HG03045 (cell line): ENCODE measurements at regions not wholly inside any gene's neighbourhood (a gene's known extent, or its start where the extent isn't known, plus 50 kb on each side); places are given as distances from the start of the nearest gene placed in this dataset.
"Not testable (repeated sequence)": the region's sequence is repeated elsewhere in the genome, so short reads cannot be mapped to it uniquely, and the experiment has no call there.

ENCODE experiments used
- ATAC-seq: cut with Tn5 transposase; IDR thresholded peaks from one replicate; pipeline ENCODE4 v1.9.1; 2021; ENCODE audit warnings: mild to moderate bottlenecking, moderate library complexity; ENCODE audit not compliant: unreplicated experiment

DNA sequence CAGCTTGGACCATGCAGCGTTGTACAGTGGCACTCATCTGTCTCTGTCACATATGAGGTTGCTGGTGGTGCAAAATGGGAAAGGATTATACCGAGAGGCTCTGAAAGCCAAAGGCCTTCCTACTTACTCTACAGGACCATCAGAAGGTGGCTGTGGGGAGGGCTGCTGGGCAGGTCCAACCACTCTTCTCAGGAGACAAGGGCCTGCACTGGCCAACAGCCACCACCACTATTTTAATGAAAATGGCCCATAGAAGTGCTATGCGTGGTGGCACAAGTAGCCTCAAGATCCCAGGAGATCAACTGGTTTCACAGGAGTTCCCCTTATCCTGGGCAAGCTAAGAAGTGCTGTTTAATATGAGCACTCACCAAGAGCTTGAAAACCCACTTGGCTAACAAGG lies 52.3 kb downstream of the MRPL57 start:
- ATAC-seq = no peak

DNA sequence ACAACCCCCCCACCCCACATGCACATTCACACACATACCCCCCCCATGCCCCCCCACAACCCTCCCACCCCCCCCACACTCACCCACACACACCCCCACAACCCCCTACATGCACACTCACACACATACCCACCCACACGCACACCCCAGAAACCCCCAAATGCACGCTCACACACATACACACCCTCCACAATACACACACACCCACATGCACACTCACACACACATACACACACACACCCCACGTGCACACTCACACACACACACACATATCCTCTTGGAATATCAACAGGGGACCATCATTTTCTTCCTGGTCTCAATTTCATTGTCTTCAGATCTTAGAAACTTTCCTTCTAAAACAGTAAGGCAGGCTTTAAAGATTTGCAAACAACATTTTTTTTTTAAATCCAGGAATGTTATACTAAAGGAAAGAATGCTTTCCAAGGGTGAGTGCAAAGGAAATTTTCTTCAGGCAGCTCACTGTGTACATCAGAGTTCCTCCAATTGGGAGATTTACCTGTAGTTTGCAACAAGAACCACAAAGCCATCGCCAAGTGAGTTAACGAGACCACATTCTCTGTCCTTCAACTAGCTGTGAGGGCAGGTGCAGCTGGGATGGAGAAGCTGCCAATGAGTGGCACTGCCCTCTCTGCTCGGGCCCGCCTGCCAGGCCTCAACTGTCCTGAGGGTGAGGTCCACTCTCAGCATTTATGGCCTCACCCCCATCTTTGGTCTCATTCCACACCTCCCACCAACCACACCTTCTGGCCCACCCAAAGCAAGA lies 53.0 kb downstream of the MRPL57 start:
- no peak for ATAC-seq

DNA sequence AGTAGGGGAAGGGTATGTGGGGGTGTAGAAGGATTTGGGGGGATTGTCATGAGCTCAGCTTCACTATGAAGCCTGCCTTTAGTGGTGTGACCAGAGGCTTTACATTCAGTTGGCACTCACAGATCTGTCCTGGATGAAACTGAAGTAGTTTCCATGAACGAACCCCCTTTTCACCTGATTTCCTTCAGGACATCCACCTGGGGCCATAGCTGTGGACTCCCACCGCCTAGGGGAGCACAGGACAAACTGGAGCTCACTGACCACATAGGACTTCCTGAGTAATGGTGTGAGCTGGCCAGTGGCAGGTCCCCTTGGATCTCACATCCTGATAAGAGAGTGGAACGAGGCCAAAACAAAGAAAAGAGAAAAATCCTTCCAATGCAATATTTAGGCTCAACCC lies 54.1 kb downstream of the MRPL57 start:
- no peak for ATAC-seq

DNA sequence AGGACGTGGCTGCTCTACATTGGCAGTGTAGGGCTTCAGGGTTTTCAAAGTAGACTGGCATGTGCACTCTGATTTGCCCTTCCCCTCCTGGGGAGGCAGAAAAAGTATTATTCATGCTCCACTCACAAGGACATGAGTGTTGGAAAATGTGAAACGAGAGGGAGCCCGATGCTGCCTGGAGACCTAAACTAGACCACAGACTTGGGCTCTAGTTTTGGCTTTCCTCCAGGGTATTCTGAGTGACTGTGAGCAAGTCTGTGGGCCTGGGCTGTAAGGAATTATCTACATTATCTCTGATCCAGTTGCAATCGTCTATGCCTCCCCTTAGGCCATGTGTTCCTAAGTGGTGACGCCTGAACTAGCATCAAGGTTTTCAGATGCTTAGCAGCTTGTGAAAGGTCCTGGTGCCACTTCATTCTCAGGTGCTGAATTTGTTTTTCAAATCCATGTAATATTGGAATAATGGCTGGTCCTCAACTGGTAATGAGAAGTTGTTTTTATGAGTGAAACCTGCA lies 55.0 kb downstream of the MRPL57 start:
- ATAC-seq = no peak

DNA sequence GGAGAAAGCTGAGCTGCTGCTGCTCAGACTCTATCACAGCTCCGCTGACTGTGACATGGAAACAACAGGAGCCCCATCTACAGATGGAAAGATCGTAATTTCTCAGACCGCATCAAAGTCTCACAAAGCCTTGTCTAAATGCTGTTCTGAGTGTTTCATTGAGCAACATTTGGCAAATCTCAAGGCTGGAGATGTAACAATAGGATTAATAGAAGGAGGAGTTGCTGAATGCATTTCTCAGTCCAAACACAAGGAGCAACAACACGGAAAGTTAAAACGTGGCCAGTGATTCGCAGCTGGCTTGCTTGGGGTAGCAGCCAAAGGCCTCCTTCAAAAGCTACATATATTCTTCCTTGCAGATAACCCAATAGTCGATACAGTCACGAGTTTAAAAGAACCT lies 55.7 kb downstream of the MRPL57 start:
- no peak for ATAC-seq

DNA sequence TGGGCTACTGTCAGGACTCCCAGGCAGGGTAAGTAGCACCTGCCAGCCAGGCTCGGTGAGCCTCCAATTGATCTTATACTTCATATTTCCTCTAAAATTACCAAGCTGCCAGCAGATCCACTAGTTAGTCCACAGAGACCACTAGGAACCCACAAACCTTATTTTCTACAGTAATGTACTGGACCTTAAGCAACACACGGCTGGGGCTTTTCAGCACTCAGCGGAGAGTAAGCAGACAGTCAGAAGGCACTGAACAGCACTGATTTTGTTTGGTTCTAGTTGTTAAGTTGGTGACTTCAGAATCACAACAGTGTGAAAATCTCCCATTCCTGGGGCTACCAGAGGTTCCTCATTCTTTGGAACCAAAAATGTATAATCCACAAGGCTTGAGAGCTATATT lies 56.1 kb downstream of the MRPL57 start:
- ATAC-seq = no peak

DNA sequence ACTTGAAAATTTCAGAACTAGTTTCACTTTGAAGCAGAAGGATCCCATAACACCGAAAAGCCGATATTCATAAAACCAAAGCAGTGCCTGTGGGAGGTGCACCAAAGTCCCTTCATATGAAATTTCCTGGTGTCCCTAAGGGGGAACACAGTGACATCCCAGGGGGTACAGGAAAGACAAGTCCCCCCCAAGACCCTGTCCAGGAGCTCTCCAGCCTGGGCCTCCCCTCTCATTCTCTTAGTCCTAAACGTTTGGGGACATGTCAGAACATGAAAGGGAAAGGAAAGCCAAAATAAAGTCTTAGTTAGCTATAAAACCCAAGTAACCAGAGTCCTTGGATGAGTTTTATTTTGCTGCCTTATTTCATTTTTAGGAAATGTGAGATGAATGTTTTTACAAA lies 56.6 kb downstream of the MRPL57 start:
- ATAC-seq = no peak

DNA sequence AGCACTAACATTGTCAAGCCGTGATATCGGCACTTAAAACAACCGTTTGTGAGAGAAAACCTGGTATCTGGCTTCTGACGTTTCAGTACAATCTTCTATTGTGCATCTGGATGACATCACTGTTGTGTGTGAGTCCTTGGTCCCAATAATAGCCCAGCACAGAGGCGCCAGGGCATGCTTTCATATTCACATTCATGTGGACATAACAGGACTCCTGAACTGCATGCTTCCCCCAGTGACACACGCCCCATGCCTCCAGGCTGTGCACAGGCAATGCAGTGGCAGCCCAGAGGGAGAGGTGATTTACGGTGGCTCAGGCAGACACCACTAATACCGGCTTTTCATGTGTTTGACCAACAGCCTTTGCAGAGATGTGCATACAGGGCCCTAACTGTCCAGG lies 58.1 kb downstream of the MRPL57 start:
- ATAC-seq = no peak

DNA sequence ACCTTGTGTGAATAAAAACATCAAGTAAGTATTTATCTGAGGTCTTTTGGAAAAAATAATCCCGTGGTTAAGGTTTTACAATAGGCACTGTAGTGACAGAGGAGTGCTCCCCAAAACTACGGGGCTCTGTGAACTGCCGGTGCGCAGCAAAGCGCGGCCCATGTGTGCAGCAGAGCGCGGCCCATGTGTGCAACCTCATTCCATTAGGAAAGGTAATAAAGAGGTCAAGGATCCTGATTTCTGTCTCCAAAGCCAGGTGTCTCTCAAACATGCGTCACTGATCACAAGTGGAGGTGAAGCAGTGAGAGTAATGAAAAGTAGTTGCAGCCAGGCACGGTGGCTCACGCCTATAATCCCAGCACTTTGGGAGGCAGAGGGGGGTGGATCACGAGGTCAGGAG lies 58.7 kb downstream of the MRPL57 start:
- ATAC-seq = no peak

DNA sequence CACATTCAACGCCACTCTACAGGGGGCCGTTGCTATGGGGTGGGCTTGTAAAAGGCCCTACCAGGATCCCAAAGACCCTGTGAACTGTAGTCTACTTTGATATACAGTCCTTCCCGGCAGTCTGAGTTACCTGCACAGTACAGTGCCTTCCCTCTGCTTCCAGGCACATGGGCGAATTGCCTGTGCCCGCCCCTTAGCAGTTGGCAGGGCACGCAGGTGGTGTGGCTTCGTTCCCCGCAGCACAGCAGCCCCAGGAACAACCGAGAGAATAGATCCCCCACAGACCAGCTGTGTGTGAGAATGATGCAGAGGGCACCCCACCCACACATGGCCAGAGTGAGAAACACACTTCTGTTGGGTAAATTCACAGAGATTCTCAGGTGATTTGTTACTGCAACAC lies 60.6 kb downstream of the MRPL57 start:
- ATAC-seq = no peak

DNA sequence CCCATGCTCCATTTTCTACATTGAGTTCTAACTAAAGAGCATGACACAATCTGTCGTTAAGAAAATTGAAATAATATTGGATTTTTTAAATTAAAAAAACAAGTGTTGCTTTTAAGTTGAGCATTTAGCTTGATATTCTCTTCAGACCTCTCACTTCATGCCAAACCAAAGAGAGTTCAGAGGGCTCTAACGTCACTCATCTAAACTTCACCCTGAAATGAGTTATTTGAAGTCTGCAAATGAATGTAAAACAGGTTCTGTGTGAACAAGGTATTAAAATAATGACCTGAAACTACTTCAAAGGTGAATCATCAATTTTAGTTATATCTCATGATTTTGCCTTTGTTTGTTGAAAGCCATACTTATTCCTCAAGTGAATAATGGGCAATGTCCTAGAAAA lies 61.8 kb downstream of the MRPL57 start:
- ATAC-seq = no peak

DNA sequence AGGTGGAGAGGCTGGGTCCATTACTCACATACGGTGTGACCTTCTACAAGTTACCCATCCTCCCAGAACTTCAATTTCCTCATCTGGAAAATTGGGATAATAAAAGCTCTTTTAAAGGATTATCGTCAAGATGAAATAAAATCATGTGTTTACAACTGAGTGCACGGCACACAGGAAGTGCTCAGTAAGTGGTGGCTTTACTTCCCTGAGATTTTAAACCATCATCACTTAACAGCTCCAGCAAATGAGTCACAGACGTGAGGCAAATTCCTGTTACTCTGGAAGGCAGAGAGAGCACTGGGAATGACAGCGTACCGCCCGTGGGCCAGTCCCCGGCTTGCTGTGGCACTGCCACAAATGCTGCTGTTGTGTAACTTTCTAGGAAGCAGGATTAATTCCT lies 64.1 kb downstream of the MRPL57 start:
- no peak for ATAC-seq

DNA sequence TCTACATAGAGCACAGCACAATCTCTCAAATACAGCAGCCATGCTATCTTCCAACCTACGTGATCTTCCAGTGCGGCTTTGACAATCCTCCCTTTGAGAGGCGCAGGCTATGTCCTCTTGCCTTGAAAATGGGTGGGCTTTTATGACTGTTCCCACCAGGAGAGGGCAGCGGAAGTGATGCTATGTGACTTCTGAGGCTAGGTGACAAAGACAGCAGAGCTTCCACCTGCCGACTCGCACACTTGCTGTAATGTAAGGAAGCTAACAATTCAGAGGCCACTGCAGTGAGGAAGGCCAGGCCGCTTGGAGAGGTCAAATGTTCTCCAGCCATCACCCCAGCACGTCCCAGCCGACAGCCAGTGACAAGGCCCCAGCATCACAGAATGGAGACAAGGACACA lies 65.8 kb downstream of the MRPL57 start:
- ATAC-seq = no peak

DNA sequence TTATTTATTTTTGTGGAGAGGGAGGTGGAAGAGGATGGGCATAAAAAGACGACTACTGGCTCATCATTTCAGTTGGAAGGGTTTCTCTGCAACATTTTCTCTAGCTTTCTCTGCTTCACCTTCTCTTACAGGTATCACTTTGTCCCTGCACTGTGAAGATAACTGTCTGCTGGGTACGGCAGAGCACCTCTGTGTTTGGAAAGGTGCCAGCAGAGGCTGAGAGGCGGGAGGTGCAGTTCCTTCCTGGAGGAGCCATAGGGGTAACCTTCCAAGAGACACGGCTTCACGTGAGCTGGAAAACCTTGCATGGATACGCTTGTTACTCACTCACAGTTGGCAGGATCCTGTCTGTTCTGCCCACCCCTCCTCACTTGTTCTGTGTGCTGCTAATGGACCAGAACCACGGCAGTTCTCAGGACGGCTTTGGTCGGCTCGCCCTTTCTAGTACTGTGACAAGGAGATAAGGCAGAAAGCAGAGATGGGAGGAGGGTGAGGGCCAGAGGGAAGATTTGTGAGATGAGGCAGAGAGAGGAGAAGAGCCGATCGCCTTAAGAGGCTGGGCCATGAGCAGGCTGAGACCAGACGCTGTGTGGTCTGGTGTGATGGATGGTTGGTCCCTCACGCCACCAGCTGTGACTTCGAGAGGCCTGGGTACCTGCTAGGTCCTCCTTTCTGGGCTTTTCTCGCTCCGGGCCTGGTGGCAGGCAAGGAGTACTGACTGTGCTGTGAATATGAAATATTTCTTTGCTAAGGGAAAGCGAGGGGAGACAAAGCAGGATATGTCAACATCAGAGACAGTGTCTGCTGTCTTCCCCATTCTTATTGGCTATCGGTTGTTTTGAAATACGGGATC lies 66.8 kb downstream of the MRPL57 start:
- ATAC-seq = no peak

DNA sequence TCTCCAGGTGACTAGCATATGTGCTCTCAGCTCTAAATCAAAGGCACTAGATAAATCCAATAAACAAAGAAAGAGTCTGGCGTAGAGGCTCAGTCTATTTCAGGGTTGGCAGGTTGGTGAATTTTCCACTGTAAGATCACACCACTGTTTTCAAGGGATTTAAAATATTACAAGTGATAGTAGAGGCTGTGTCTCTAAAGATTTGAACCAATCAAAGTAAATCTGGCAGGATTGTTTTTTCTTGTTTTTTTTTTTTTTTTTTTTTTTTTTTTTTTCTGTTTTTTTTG lies 67.4 kb downstream of the MRPL57 start:
- not testable (repeated sequence) for ATAC-seq

DNA sequence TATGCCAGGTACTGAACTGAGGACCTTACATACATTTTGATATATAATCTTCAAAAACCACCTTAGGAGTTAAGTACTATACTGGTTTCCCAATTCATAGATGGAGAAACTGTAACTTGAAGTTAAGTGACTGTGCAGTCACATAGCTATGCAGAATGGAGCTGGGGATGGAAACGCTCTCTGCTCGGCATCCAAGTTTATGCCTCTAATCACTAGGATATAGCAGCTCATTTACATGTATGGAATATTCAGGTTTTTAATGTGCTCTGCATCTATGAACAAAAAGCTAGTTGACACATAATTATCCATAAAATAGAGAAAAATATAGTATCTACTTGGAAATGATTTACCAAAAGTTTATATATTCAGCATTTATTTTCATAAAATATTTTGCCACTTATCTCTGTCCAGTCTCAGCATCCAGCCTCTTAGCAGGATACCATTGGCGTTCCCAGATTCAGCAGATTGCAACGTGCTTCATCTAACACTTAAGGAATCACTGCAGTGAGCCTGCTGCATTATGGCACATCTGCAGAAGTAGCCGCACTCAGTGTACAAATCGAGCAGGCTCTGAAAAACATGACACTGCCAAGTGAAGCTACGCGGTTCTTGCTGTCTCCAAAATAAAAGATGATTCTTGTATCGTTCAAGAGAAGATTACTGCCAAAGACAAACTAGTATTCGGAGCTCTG lies 70.4 kb downstream of the MRPL57 start:
- ATAC-seq = no peak

DNA sequence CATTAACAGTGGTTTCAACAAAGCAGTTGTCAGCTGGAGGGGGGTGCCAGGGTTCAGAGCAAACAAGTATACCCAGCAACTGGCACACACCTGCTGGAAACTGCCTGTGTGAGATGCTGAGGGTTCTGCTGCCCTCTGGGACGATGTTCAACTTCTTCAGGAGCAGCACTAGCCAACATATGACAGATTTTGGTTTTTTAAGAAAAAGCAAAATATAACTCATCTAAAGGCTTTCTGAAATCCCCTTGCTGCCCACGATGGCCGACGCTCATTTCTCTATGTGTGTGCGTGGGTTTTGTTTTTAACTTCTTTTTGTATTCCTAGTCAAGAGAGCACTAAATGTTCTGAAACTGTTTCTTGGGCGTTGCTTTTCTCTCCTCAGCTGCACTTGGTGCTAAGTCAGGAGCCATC lies 79.9 kb downstream of the MRPL57 start:
- ATAC-seq = no peak

DNA sequence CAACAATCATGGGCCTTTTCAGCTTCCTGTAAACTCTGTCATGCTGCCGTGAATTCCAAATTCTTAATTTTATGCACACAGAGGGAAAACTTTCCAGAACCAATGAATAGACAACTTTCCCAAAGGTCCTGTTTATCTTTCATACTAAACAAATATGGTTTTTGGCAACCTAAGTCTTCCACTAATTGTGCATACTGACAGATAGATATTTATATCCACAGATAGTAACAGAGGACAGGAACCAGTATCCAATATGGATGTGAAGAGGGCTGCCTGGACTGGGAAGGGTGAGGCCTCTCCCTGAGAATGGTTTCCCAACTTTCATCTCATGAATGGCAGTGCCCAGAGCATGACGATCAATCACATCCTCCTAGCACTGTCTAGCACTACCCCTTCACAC lies 80.4 kb downstream of the MRPL57 start:
- no peak for ATAC-seq

DNA sequence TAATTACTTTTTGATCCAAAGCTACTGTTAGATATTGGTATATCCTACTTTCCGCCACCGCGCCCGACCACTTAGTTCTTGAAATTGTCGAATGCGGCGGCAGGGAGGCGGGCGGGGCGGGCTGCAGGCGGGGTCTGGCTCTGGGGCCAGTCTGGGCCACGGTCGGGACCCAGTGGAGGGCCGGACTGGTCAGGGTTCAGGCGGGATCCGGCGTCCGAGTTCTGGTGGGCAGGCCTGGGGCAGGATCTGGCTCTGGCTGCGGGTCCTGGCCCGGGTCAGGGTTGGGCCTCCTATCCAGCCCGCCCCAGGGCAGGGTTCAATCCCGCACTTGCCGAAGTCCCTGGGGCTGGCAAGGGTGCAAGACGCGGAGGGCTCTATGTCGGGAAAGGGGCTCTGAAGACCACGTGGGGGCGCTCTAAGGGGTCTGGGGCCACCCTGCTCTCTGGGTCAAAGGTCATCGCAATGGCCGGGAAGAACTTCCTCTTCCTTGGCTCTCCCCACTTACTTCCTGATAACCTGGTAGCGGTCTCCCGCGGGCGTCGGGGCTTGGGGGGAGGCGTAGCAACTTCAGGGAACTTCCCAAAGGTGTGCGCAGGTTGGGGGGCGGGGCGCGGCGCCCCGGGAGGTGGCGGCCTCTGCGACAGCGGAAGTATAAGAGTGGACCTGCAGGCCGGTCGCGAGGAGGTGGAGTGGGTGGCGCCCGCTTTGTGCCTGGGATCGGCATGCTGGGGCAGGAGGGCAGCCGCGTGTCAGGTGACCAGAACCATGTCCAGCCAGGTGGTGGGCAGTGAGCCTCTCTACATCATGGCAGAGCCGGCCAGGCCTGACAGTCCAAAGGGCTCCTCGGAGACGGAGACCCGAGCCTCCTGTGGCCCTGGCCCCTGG lies 83.4 kb downstream of the MRPL57 start:
- no peak for ATAC-seq

DNA sequence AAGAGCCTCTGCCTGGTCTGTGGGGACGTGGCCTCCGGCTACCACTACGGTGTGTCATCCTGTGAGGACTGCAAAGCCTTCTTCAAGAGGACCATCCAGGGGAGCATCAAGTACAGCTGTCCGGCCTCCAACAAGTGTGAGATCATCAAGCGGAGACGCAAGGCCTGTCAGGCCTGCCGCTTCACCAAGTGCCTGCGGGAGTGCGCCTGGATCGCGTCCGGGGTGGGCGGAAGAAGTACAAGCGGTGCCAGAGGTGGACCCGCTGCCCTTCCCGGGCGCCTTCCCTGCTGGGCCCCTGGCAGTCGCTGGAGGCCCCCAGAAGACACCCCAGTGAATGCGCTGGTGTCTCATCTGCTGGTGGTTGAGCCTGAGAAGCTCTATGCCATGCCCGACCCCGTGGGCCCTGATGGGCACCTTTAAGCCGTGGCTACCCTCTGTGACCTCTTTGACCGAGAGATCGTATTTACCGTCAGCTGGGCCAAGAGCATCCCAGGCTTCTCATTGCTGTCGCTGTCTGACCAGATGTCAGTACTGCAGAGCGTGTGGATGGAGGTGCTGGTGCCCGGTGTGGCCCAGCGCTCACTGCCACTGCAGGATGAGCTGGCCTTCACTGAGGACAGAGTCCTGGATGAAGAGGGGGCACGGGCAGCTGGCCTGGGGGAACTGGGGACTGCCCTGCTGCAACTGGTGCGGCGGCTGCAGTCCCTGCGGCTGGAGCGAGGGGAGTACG lies 84.3 kb downstream of the MRPL57 start:
- not testable (repeated sequence) for ATAC-seq
